HEK293 (cell line): ENCODE measurements at regions not wholly inside any gene's neighbourhood (a gene's known extent, or its start where the extent isn't known, plus 50 kb on each side); places are given as distances from the start of the nearest gene placed in this dataset.

Experiments
- CTCF ChIA-PET: fragments of 350-600 bp; formaldehyde crosslinking; extraction: SDS; loops from one replicate; lab custom pipeline; 2021; ENCODE audit warnings: antibody characterized with exemption; lab: Yijun Ruan, JAX
- POLR2A ChIA-PET: fragments of 300-600 bp; formaldehyde crosslinking; extraction: SDS; loops from one replicate; lab custom pipeline; 2020; ENCODE audit warnings: antibody characterized with exemption, inconsistent platforms; lab: Yijun Ruan, JAX
- H3K27ac ChIP-seq: fragments of 200-500 bp; sonication (Bioruptor generic); 2 replicates; pipeline ENCODE4 v1.5.1; 2014; ENCODE audit warnings: low read depth, low read length, control low read depth, inconsistent platforms; ENCODE audit errors: extremely low read depth
- H3K36me3 ChIP-seq, 2 experiments: fragments of 200-500 bp in 1 of 2; sonication (Bioruptor generic) in 1 of 2; 1 replicate in 1 of 2; 2 replicates in 1 of 2; pipeline ENCODE4 v1.5.1; 2014 to 2017; ENCODE audit warnings: inconsistent platforms in 2 of 2, low read length in 2 of 2; ENCODE audit not compliant: control insufficient read depth in 2 of 2, insufficient read depth in 1 of 2
- H3K4me1 ChIP-seq: fragments of 200-500 bp; sonication (Bioruptor generic); 2 replicates; pipeline ENCODE4 v1.5.1; 2014; ENCODE audit warnings: mild to moderate bottlenecking, low read length, inconsistent platforms; ENCODE audit not compliant: control insufficient read depth, insufficient read depth
- H3K4me3 ChIP-seq: 2 replicates; pipeline ENCODE4 v1.5.1; 2011; ENCODE audit warnings: low read depth, mild to moderate bottlenecking, control low read depth, low read length, moderate library complexity
- H3K9me3 ChIP-seq: fragments of 200-500 bp; sonication (Bioruptor generic); 2 replicates; pipeline ENCODE4 v1.5.1; 2014; ENCODE audit warnings: low read depth, low read length, inconsistent platforms; ENCODE audit not compliant: control insufficient read depth, insufficient read depth
- BCL11B ChIP-seq: fragments of 450-650 bp; formaldehyde crosslinking; IDR thresholded peaks from 2 replicates; pipeline ENCODE4 v1.5.1; 2016; ENCODE audit warnings: low read depth, missing biosample characterization, missing genetic modification characterization
- GFI1B ChIP-seq: fragments of 450-650 bp; formaldehyde crosslinking; IDR thresholded peaks from 2 replicates; pipeline ENCODE4 v1.5.1; 2016; ENCODE audit warnings: missing biosample characterization, missing genetic modification characterization
- GLIS2 ChIP-seq: fragments of 450-650 bp; formaldehyde crosslinking; IDR thresholded peaks from 2 replicates; pipeline ENCODE4 v1.5.1; 2016; ENCODE audit warnings: missing biosample characterization, missing genetic modification characterization
- IKZF3 ChIP-seq: fragments of 450-650 bp; IDR thresholded peaks from 2 replicates; pipeline ENCODE4 v1.5.0; 2018; ENCODE audit warnings: missing biosample characterization, mild to moderate bottlenecking, missing genetic modification characterization, moderate library complexity
- OVOL3 ChIP-seq: fragments of 450-650 bp; formaldehyde crosslinking; IDR thresholded peaks from 2 replicates; pipeline ENCODE4 v1.5.1; 2016; ENCODE audit warnings: missing biosample characterization, missing genetic modification characterization
- ZFP37 ChIP-seq: fragments of 450-650 bp; formaldehyde crosslinking; IDR thresholded peaks from 2 replicates; pipeline ENCODE4 v1.5.1; 2016; ENCODE audit warnings: missing biosample characterization, missing genetic modification characterization
- ZNF133 ChIP-seq: fragments of 450-650 bp; formaldehyde crosslinking; IDR thresholded peaks from 2 replicates; pipeline ENCODE4 v1.5.1; 2016; ENCODE audit warnings: missing biosample characterization, missing genetic modification characterization
- ZNF146 ChIP-seq: fragments of 450-650 bp; formaldehyde crosslinking; IDR thresholded peaks from 2 replicates; pipeline ENCODE4 v1.5.1; 2016; ENCODE audit warnings: missing biosample characterization, missing genetic modification characterization
- ZNF155 ChIP-seq: fragments of 450-650 bp; formaldehyde crosslinking; IDR thresholded peaks from 2 replicates; pipeline ENCODE4 v1.5.1; 2016; ENCODE audit warnings: missing biosample characterization, missing genetic modification characterization
- ZNF169 ChIP-seq: fragments of 450-650 bp; formaldehyde crosslinking; IDR thresholded peaks from 2 replicates; pipeline ENCODE4 v1.5.1; 2016; ENCODE audit warnings: missing biosample characterization, missing genetic modification characterization
- ZNF2 ChIP-seq: fragments of 450-650 bp; formaldehyde crosslinking; IDR thresholded peaks from 2 replicates; pipeline ENCODE4 v1.5.1; 2016; ENCODE audit warnings: missing biosample characterization, missing genetic modification characterization
- ZNF211 ChIP-seq: fragments of 450-650 bp; formaldehyde crosslinking; IDR thresholded peaks from 2 replicates; pipeline ENCODE4 v1.5.1; 2016; ENCODE audit warnings: low read depth, missing biosample characterization, missing genetic modification characterization
- ZNF23 ChIP-seq: fragments of 450-650 bp; formaldehyde crosslinking; IDR thresholded peaks from 2 replicates; pipeline ENCODE4 v1.5.1; 2016; ENCODE audit warnings: missing biosample characterization, missing genetic modification characterization, borderline replicate concordance
- ZNF24 ChIP-seq: fragments of 450-650 bp; formaldehyde crosslinking; IDR thresholded peaks from 2 replicates; pipeline ENCODE4 v1.5.1; 2016; ENCODE audit warnings: missing biosample characterization, missing genetic modification characterization
- ZNF335 ChIP-seq: fragments of 450-650 bp; formaldehyde crosslinking; conservative IDR thresholded peaks from 2 replicates; pipeline ENCODE4 v1.5.1; 2016; ENCODE audit warnings: missing biosample characterization, missing genetic modification characterization
- ZNF549 ChIP-seq: fragments of 450-650 bp; IDR thresholded peaks from 2 replicates; pipeline ENCODE4 v1.5.1; 2018; ENCODE audit warnings: missing biosample characterization, missing genetic modification characterization, mild to moderate bottlenecking, inconsistent platforms, moderate library complexity
- ZNF555 ChIP-seq: fragments of 450-650 bp; formaldehyde crosslinking; conservative IDR thresholded peaks from 2 replicates; pipeline ENCODE4 v1.5.1; 2017; ENCODE audit warnings: missing biosample characterization, mild to moderate bottlenecking, missing genetic modification characterization, inconsistent platforms
- ZNF561 ChIP-seq: fragments of 450-650 bp; IDR thresholded peaks from 2 replicates; pipeline ENCODE4 v1.5.1; 2018; ENCODE audit warnings: missing biosample characterization, missing genetic modification characterization, borderline replicate concordance
- ZNF623 ChIP-seq: fragments of 450-650 bp; formaldehyde crosslinking; IDR thresholded peaks from 2 replicates; pipeline ENCODE4 v1.5.1; 2016; ENCODE audit warnings: missing biosample characterization, missing genetic modification characterization
- ZNF629 ChIP-seq: fragments of 450-650 bp; formaldehyde crosslinking; IDR thresholded peaks from 2 replicates; pipeline ENCODE4 v1.5.1; 2017; ENCODE audit warnings: missing biosample characterization, missing genetic modification characterization
- ZNF660 ChIP-seq: fragments of 450-650 bp; IDR thresholded peaks from 2 replicates; pipeline ENCODE4 v1.5.1; 2018; ENCODE audit warnings: missing biosample characterization, mild to moderate bottlenecking, missing genetic modification characterization
- ZNF747 ChIP-seq: fragments of 450-650 bp; formaldehyde crosslinking; IDR thresholded peaks from 2 replicates; pipeline ENCODE4 v1.5.1; 2016; ENCODE audit warnings: missing biosample characterization, missing genetic modification characterization
- TF ChIP-seq, protein P1 (sequence below): fragments of 450-650 bp; formaldehyde crosslinking; IDR thresholded peaks from 2 replicates; pipeline ENCODE4 v1.5.1; 2017; ENCODE audit warnings: missing biosample characterization, missing genetic modification characterization
- TF ChIP-seq, protein P2 (sequence below): fragments of 450-650 bp; formaldehyde crosslinking; IDR thresholded peaks from 2 replicates; pipeline ENCODE4 v1.5.1; 2016; ENCODE audit warnings: missing biosample characterization, missing genetic modification characterization
- TF ChIP-seq, protein P3 (sequence below): fragments of 450-650 bp; formaldehyde crosslinking; IDR thresholded peaks from 2 replicates; pipeline ENCODE4 v1.5.1; 2016; ENCODE audit warnings: missing biosample characterization, missing genetic modification characterization
- TF ChIP-seq, protein P4 (sequence below): fragments of 450-650 bp; formaldehyde crosslinking; IDR thresholded peaks from 2 replicates; pipeline ENCODE4 v1.5.1; 2016; ENCODE audit warnings: missing biosample characterization, missing genetic modification characterization, borderline replicate concordance
- TF ChIP-seq, protein P5 (sequence below): fragments of 450-650 bp; formaldehyde crosslinking; IDR thresholded peaks from 2 replicates; pipeline ENCODE4; 2016; ENCODE audit warnings: missing biosample characterization, missing genetic modification characterization

DNA sequence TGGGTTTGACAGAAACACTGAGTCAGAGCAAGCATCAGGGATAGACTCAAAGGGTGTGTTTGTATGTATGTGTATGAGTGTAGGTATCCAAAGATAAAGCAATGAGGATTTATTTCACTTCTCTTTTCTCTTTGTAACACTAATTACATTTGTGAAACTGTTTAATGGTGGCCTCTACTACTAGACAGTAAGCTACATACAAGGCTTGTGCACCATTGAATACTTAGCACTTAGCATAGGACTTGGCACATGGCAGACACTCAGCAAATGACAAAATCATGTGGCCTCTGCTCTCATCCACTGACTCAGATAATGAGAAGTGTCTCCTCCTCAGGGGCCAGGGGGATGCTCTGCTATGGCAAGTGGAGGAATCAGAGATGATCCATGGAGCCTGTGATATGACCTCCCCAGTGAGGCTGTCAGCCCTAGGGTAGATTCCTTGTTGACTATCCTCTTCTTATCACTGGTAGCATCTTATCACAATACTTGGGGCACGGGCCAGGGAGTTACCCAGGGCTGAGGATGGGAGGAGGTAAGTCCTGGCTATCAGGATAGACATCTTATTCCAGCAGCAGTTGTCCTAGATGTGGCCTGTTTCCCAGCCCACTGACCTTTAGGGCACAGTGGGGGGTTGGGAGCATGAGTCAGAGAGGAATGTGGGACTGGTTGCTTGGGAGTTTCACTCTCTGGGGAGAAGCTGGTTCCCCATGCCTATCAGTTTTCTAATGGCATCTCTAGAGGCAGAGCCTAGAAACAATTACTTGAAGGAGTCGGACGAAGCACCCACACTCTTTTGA lies 71.2 kb upstream of the HOXC13 start:
- no peak overlapping the region for H3K27ac ChIP-seq
- CTCF ChIA-PET: interaction anchor here (1.1 kb wide), 1 partner anchor 121 kb away, joined by 3 read pairs; no protein-coding TSS in a partner anchor
- H3K4me1 ChIP-seq: peaks cover 18% of the 10 kb centered on the region
- POLR2A ChIA-PET: no interaction called here
- H3K9me3 ChIP-seq: no peaks in the 10 kb centered on the region
- no peaks in the 10 kb centered on the region for H3K36me3 ChIP-seq
- no peak overlapping the region for H3K4me3 ChIP-seq
- TF ChIP-seq BCL11B (tag by site-specific recombination) (no peak), ZNF155 (tag by site-specific recombination) (no peak), OVOL3 (no peak), GLIS2 (tag by site-specific recombination) (peak; percentile 54), ZNF629 (tag by site-specific recombination) (0 out of 2 replicates have a peak, but pooled peaks have one; percentile 18), ZNF211 (tag by site-specific recombination) (no peak), ZNF747 (tag by site-specific recombination) (no peak), ZFP37 (tag by site-specific recombination) (no peak), ZNF623 (tag by site-specific recombination) (no peak), ZNF23 (no peak), ZNF169 (no peak), IKZF3 (0 out of 2 replicates have a peak, but pooled peaks have one; percentile 14), ZNF24 (tag by site-specific recombination) (no peak), ZNF561 (tag by site-specific recombination) (no peak), ZNF549 (tag by site-specific recombination) (no peak), ZNF660 (tag by site-specific recombination) (no peak), ZNF555 (no peak), ZNF335 (tag by site-specific recombination) (peak; percentile 42), GFI1B (no peak), ZNF2 (tag by site-specific recombination) (no peak), ZNF146 (tag by site-specific recombination) (no peak), ZNF133 (tag by site-specific recombination) (no peak)
- TF ChIP-seq, protein P1, sequence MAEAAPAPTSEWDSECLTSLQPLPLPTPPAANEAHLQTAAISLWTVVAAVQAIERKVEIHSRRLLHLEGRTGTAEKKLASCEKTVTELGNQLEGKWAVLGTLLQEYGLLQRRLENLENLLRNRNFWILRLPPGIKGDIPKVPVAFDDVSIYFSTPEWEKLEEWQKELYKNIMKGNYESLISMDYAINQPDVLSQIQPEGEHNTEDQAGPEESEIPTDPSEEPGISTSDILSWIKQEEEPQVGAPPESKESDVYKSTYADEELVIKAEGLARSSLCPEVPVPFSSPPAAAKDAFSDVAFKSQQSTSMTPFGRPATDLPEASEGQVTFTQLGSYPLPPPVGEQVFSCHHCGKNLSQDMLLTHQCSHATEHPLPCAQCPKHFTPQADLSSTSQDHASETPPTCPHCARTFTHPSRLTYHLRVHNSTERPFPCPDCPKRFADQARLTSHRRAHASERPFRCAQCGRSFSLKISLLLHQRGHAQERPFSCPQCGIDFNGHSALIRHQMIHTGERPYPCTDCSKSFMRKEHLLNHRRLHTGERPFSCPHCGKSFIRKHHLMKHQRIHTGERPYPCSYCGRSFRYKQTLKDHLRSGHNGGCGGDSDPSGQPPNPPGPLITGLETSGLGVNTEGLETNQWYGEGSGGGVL (tag by site-specific recombination): peak; percentile 25; the same call in 1 of the 2 replicates
- TF ChIP-seq, protein P2, sequence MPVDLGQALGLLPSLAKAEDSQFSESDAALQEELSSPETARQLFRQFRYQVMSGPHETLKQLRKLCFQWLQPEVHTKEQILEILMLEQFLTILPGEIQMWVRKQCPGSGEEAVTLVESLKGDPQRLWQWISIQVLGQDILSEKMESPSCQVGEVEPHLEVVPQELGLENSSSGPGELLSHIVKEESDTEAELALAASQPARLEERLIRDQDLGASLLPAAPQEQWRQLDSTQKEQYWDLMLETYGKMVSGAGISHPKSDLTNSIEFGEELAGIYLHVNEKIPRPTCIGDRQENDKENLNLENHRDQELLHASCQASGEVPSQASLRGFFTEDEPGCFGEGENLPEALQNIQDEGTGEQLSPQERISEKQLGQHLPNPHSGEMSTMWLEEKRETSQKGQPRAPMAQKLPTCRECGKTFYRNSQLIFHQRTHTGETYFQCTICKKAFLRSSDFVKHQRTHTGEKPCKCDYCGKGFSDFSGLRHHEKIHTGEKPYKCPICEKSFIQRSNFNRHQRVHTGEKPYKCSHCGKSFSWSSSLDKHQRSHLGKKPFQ: no peak
- TF ChIP-seq, protein P3, sequence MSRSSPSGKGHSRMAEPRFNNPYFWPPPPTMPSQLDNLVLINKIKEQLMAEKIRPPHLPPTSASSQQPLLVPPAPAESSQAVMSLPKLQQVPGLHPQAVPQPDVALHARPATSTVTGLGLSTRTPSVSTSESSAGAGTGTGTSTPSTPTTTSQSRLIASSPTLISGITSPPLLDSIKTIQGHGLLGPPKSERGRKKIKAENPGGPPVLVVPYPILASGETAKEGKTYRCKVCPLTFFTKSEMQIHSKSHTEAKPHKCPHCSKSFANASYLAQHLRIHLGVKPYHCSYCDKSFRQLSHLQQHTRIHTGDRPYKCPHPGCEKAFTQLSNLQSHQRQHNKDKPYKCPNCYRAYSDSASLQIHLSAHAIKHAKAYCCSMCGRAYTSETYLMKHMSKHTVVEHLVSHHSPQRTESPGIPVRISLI: no peak
- TF ChIP-seq, protein P4, sequence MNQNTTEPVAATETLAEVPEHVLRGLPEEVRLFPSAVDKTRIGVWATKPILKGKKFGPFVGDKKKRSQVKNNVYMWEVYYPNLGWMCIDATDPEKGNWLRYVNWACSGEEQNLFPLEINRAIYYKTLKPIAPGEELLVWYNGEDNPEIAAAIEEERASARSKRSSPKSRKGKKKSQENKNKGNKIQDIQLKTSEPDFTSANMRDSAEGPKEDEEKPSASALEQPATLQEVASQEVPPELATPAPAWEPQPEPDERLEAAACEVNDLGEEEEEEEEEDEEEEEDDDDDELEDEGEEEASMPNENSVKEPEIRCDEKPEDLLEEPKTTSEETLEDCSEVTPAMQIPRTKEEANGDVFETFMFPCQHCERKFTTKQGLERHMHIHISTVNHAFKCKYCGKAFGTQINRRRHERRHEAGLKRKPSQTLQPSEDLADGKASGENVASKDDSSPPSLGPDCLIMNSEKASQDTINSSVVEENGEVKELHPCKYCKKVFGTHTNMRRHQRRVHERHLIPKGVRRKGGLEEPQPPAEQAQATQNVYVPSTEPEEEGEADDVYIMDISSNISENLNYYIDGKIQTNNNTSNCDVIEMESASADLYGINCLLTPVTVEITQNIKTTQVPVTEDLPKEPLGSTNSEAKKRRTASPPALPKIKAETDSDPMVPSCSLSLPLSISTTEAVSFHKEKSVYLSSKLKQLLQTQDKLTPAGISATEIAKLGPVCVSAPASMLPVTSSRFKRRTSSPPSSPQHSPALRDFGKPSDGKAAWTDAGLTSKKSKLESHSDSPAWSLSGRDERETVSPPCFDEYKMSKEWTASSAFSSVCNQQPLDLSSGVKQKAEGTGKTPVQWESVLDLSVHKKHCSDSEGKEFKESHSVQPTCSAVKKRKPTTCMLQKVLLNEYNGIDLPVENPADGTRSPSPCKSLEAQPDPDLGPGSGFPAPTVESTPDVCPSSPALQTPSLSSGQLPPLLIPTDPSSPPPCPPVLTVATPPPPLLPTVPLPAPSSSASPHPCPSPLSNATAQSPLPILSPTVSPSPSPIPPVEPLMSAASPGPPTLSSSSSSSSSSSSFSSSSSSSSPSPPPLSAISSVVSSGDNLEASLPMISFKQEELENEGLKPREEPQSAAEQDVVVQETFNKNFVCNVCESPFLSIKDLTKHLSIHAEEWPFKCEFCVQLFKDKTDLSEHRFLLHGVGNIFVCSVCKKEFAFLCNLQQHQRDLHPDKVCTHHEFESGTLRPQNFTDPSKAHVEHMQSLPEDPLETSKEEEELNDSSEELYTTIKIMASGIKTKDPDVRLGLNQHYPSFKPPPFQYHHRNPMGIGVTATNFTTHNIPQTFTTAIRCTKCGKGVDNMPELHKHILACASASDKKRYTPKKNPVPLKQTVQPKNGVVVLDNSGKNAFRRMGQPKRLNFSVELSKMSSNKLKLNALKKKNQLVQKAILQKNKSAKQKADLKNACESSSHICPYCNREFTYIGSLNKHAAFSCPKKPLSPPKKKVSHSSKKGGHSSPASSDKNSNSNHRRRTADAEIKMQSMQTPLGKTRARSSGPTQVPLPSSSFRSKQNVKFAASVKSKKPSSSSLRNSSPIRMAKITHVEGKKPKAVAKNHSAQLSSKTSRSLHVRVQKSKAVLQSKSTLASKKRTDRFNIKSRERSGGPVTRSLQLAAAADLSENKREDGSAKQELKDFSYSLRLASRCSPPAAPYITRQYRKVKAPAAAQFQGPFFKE (tag by site-specific recombination): no peak
- TF ChIP-seq, protein P5, sequence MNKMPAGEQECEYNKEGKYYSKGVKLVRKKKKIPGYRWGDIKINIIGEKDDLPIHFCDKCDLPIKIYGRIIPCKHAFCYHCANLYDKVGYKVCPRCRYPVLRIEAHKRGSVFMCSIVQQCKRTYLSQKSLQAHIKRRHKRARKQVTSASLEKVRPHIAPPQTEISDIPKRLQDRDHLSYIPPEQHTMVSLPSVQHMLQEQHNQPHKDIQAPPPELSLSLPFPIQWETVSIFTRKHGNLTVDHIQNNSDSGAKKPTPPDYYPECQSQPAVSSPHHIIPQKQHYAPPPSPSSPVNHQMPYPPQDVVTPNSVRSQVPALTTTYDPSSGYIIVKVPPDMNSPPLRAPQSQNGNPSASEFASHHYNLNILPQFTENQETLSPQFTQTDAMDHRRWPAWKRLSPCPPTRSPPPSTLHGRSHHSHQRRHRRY (tag by site-specific recombination): no peak
